Effector memory CD8-positive, alpha-beta T cell (primary cell): ENCODE measurements at regions not wholly inside any gene's neighbourhood (a gene's known extent, or its start where the extent isn't known, plus 50 kb on each side); places are given as distances from the start of the nearest gene placed in this dataset.

Source experiments
- ATAC-seq: fragments of 150-1000 bp; cut with Tn5 transposase; replicated peaks from 2 replicates; pipeline ENCODE4 v1.10.0; 2021; ENCODE audit warnings: mild to moderate bottlenecking, moderate library complexity
- DNase-seq, 3 experiments: peaks; one replicate each; pipeline ENCODE4 v3.0.0; 2021
- H3K27ac Mint-ChIP-seq, 2 donors: one replicate each; pipeline ENCODE4 v1.8.0; 2022; ENCODE audit warnings: mild to moderate bottlenecking in 2 of 2, mixed read lengths in 2 of 2, moderate library complexity in 2 of 2
- H3K27me3 Mint-ChIP-seq, 2 donors: one replicate each; pipeline ENCODE4 v1.8.0; 2022; ENCODE audit warnings: mixed read lengths in 2 of 2
- H3K36me3 Mint-ChIP-seq: one replicate; pipeline ENCODE4 v1.8.0; 2022; ENCODE audit warnings: mild to moderate bottlenecking, moderate library complexity, mixed read lengths; ENCODE audit not compliant: insufficient read depth
- H3K4me1 Mint-ChIP-seq, 2 donors: one replicate each; pipeline ENCODE4 v1.8.0; 2022; ENCODE audit warnings: low read depth in 2 of 2, mixed read lengths in 2 of 2
- H3K4me3 Mint-ChIP-seq, 2 donors: one replicate each; pipeline ENCODE4 v1.8.0; 2022; ENCODE audit warnings: mild to moderate bottlenecking in 2 of 2, mixed read lengths in 2 of 2, moderate library complexity in 2 of 2
- H3K9me3 Mint-ChIP-seq, 2 donors: one replicate each; pipeline ENCODE4 v1.8.0; 2022; ENCODE audit warnings: mixed read lengths in 2 of 2

- no peaks in the 10 kb centered on the region for H3K4me1 Mint-ChIP-seq
- no peak for DNase-seq
- no peak overlapping the region for H3K27ac Mint-ChIP-seq
- H3K4me3 Mint-ChIP-seq = no peak overlapping the region
- no peaks in the 10 kb centered on the region for H3K36me3 Mint-ChIP-seq
- ATAC-seq = no peak
- H3K27me3 Mint-ChIP-seq = peaks cover 37 to 43% of the 10 kb centered on the region in 2 donors
- no peaks in the 10 kb centered on the region for H3K9me3 Mint-ChIP-seq
These were observed 177.1 kb upstream of the PFN2 start for GRCh38 chr3:150147776-150148175.

- Mint-ChIP-seq H3K9me3 (no peaks in the 10 kb centered on the region), H3K4me3 (no peak overlapping the region), H3K4me1 (no peaks in the 10 kb centered on the region), H3K36me3 (no peaks in the 10 kb centered on the region), H3K27ac (no peak overlapping the region), H3K27me3 (peaks cover 31 to 37% of the 10 kb centered on the region in 2 donors)
- ATAC-seq (no peak), DNase-seq (no peak)
These were observed 176.5 kb upstream of the PFN2 start for GRCh38 chr3:150146991-150147761.

- no peak for DNase-seq
- no peak overlapping the region for H3K4me3 Mint-ChIP-seq
- no peak for ATAC-seq
- no peaks in the 10 kb centered on the region for H3K36me3 Mint-ChIP-seq
- no peak overlapping the region for H3K27ac Mint-ChIP-seq
- peaks cover 15 to 23% of the 10 kb centered on the region in 2 donors for H3K27me3 Mint-ChIP-seq
- no peaks in the 10 kb centered on the region for H3K9me3 Mint-ChIP-seq
- no peaks in the 10 kb centered on the region for H3K4me1 Mint-ChIP-seq
These were observed 175.0 kb upstream of the PFN2 start for GRCh38 chr3:150145659-150146058.

GRCh38 chr3:150144191-150144708 is 173.6 kb upstream of the PFN2 start:
- ATAC-seq = no peak
- H3K9me3 Mint-ChIP-seq = no peaks in the 10 kb centered on the region

GRCh38 chr3:150142936-150143335 is 172.2 kb upstream of the PFN2 start:
- Mint-ChIP-seq H3K27ac (no peak overlapping the region), H3K4me1 (no peaks in the 10 kb centered on the region), H3K4me3 (no peak overlapping the region), H3K9me3 (no peaks in the 10 kb centered on the region), H3K36me3 (no peaks in the 10 kb centered on the region), H3K27me3 (peaks cover 15 to 19% of the 10 kb centered on the region in 2 donors)
- ATAC-seq (no peak), DNase-seq (no peak)

More at GRCh38 chr3:150144191-150144708, 173.6 kb upstream of the PFN2 start:
- Mint-ChIP-seq H3K27me3 (peaks cover 15 to 21% of the 10 kb centered on the region in 2 donors), H3K27ac (no peak overlapping the region), H3K4me1 (no peaks in the 10 kb centered on the region), H3K4me3 (no peak overlapping the region), H3K36me3 (no peaks in the 10 kb centered on the region)
- no peak for DNase-seq

GRCh38 chr3:150141790-150142326 is 171.2 kb upstream of the PFN2 start:
- H3K4me3 Mint-ChIP-seq = no peak overlapping the region
- DNase-seq = no peak
- peaks cover 14 to 19% of the 10 kb centered on the region in 2 donors for H3K27me3 Mint-ChIP-seq
- ATAC-seq = no peak
- no peaks in the 10 kb centered on the region for H3K36me3 Mint-ChIP-seq
- no peaks in the 10 kb centered on the region for H3K4me1 Mint-ChIP-seq
- no peak overlapping the region for H3K27ac Mint-ChIP-seq
- no peaks in the 10 kb centered on the region for H3K9me3 Mint-ChIP-seq

GRCh38 chr3:150140614-150141321 is 170.1 kb upstream of the PFN2 start:
- Mint-ChIP-seq H3K27me3 (peaks cover 13 to 23% of the 10 kb centered on the region in 2 donors), H3K27ac (no peak overlapping the region), H3K9me3 (no peaks in the 10 kb centered on the region), H3K36me3 (no peaks in the 10 kb centered on the region), H3K4me3 (no peak overlapping the region), H3K4me1 (no peaks in the 10 kb centered on the region)
- no peak for DNase-seq
- no peak for ATAC-seq

- H3K27ac Mint-ChIP-seq = no peak overlapping the region
- H3K4me1 Mint-ChIP-seq = no peaks in the 10 kb centered on the region
- no peaks in the 10 kb centered on the region for H3K9me3 Mint-ChIP-seq
- peaks cover under 1% of the 10 kb centered on the region for H3K36me3 Mint-ChIP-seq
- ATAC-seq = no peak
- no peak for DNase-seq
- peaks cover 13% of the 10 kb centered on the region in 2 donors for H3K27me3 Mint-ChIP-seq
- H3K4me3 Mint-ChIP-seq = no peak overlapping the region
These were observed 168.1 kb upstream of the PFN2 start for GRCh38 chr3:150138824-150139223.

- Mint-ChIP-seq H3K27ac (no peak overlapping the region), H3K9me3 (no peaks in the 10 kb centered on the region), H3K4me3 (no peak overlapping the region), H3K4me1 (no peaks in the 10 kb centered on the region), H3K27me3 (peaks cover 20 to 24% of the 10 kb centered on the region in 2 donors), H3K36me3 (peaks cover 3% of the 10 kb centered on the region)
- DNase-seq = no peak
- ATAC-seq = no peak
These were observed 165.5 kb upstream of the PFN2 start for GRCh38 chr3:150136242-150136641.

- ATAC-seq (no peak), DNase-seq (no peak)
- H3K27ac Mint-ChIP-seq = no peak overlapping the region
These were observed 164.6 kb upstream of the PFN2 start for GRCh38 chr3:150135287-150135721.

GRCh38 chr3:150133293-150133692 is 162.6 kb upstream of the PFN2 start:
- Mint-ChIP-seq H3K4me1 (no peaks in the 10 kb centered on the region), H3K27ac (no peak overlapping the region), H3K9me3 (no peaks in the 10 kb centered on the region), H3K27me3 (peaks cover 27 to 41% of the 10 kb centered on the region in 2 donors), H3K4me3 (no peak overlapping the region), H3K36me3 (peaks cover 3% of the 10 kb centered on the region)
- no peak for ATAC-seq
- no peak for DNase-seq

More at GRCh38 chr3:150135287-150135721, 164.6 kb upstream of the PFN2 start:
- no peak overlapping the region for H3K4me3 Mint-ChIP-seq
- H3K36me3 Mint-ChIP-seq = peaks cover 3% of the 10 kb centered on the region
- H3K27me3 Mint-ChIP-seq = peaks cover 21 to 33% of the 10 kb centered on the region in 2 donors
- no peaks in the 10 kb centered on the region for H3K9me3 Mint-ChIP-seq
- H3K4me1 Mint-ChIP-seq = no peaks in the 10 kb centered on the region

GRCh38 chr3:150132101-150132749 is 161.5 kb upstream of the PFN2 start:
- H3K27ac Mint-ChIP-seq = no peak overlapping the region
- DNase-seq = no peak

GRCh38 chr3:150131663-150132062 is 161.0 kb upstream of the PFN2 start:
- no peak for ATAC-seq
- Mint-ChIP-seq H3K27ac (no peak overlapping the region), H3K27me3 (peaks cover 26 to 37% of the 10 kb centered on the region in 2 donors)

More at GRCh38 chr3:150132101-150132749, 161.5 kb upstream of the PFN2 start:
- no peaks in the 10 kb centered on the region for H3K9me3 Mint-ChIP-seq
- H3K4me1 Mint-ChIP-seq = no peaks in the 10 kb centered on the region
- no peak for ATAC-seq
- H3K4me3 Mint-ChIP-seq = no peak overlapping the region
- peaks cover 3% of the 10 kb centered on the region for H3K36me3 Mint-ChIP-seq
- H3K27me3 Mint-ChIP-seq = peaks cover 26 to 39% of the 10 kb centered on the region in 2 donors

More at GRCh38 chr3:150131663-150132062, 161.0 kb upstream of the PFN2 start:
- H3K4me3 Mint-ChIP-seq = no peak overlapping the region
- DNase-seq = no peak
- peaks cover 3% of the 10 kb centered on the region for H3K36me3 Mint-ChIP-seq
- no peaks in the 10 kb centered on the region for H3K4me1 Mint-ChIP-seq
- H3K9me3 Mint-ChIP-seq = no peaks in the 10 kb centered on the region
